ENCODE measurements at regions not wholly inside any gene's neighbourhood (a gene's known extent, or its start where the extent isn't known, plus 50 kb on each side); places are given as distances from the start of the nearest gene placed in this dataset.

DNA sequence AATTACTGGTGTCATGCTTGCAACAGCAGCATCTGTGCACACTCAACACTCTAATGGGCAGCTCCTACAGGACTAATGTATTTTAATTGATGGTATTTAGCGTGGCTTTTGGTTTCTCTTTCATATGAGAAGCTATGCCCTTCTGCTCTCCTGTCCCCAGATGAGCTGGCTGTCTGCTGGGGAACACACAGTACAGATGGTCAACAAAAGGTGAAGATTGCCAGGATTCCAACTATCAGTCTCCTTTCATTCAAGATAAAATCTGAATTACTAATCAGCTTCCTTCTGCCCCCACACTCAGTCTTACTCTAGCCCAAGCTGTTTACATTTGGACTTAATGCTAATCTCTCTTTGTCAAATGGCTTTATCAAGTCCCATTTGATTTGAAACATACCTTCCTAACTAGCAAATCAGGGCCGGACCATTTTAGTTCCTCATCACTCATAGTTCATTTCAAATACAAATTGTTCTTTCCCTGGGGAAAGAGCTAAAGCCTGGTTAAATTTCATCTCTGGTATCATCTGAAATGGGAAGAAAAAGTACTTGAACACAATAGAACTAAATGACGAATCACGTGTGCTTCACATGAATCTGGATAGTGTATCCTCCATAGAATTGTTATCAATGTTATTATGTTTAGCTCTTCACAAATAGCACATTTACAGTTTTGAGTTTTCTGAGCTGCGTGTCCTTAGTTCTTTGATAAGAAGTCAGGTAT lies 988.0 kb downstream of the PCDH17 start:
- TF ChIP-seq, protein P1, sequence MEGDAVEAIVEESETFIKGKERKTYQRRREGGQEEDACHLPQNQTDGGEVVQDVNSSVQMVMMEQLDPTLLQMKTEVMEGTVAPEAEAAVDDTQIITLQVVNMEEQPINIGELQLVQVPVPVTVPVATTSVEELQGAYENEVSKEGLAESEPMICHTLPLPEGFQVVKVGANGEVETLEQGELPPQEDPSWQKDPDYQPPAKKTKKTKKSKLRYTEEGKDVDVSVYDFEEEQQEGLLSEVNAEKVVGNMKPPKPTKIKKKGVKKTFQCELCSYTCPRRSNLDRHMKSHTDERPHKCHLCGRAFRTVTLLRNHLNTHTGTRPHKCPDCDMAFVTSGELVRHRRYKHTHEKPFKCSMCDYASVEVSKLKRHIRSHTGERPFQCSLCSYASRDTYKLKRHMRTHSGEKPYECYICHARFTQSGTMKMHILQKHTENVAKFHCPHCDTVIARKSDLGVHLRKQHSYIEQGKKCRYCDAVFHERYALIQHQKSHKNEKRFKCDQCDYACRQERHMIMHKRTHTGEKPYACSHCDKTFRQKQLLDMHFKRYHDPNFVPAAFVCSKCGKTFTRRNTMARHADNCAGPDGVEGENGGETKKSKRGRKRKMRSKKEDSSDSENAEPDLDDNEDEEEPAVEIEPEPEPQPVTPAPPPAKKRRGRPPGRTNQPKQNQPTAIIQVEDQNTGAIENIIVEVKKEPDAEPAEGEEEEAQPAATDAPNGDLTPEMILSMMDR (IDR thresholded peaks at IDR 0.05), result no peak
- no peak for TF ChIP-seq POLR2A (IDR thresholded peaks at IDR 0.05)
